ENCODE measurements at regions not wholly inside any gene's neighbourhood (a gene's known extent, or its start where the extent isn't known, plus 50 kb on each side); places are given as distances from the start of the nearest gene placed in this dataset.

DNA sequence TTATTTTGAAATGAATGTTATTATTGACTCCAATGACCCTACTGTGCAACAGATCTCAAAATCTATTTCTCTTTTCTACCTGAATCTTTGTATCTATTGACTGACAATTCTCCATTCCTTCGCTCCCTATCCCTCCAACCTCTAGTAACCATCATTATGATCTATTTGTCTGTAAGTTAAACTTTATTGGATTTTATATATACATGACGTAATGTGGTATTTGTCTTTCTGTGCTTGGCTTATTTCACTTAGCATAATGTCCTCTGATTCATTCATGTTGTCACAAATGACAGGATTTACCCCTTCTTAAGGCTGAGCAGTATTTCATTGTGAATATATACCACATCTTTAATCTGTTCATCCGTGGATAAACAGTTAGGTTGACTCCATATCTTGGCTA lies 200.4 kb upstream of the SORCS1 start:
- no peak overlapping the region for H3K4me3 ChIP-seq (ENCODE audit: low read depth, low read length)
- TF ChIP-seq, protein P1, sequence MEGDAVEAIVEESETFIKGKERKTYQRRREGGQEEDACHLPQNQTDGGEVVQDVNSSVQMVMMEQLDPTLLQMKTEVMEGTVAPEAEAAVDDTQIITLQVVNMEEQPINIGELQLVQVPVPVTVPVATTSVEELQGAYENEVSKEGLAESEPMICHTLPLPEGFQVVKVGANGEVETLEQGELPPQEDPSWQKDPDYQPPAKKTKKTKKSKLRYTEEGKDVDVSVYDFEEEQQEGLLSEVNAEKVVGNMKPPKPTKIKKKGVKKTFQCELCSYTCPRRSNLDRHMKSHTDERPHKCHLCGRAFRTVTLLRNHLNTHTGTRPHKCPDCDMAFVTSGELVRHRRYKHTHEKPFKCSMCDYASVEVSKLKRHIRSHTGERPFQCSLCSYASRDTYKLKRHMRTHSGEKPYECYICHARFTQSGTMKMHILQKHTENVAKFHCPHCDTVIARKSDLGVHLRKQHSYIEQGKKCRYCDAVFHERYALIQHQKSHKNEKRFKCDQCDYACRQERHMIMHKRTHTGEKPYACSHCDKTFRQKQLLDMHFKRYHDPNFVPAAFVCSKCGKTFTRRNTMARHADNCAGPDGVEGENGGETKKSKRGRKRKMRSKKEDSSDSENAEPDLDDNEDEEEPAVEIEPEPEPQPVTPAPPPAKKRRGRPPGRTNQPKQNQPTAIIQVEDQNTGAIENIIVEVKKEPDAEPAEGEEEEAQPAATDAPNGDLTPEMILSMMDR (conservative IDR thresholded peaks at IDR 0.05; ENCODE audit: low read depth, low read length) = no peak
- DNase-seq (ENCODE audit: low read depth) = no peak

DNA sequence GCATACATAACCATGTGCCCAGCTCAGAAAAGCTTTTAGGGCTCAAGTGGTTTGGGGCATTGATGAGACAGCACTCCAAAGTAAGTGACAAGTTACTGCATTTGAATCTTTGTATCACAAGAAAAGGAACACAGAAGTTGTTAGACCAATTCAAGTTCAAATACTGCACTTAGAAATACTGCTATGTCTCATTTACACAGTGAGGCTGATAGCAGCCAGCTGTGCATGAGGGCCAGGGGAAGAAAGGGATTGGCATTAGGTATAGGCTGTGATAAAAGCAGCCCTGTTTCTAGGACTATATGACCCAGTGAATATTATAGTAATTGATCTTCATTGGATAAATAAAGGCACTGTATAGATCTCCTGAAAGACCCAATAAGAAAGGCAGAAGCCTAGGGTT lies 197.8 kb upstream of the SORCS1 start:
- H3K4me3 ChIP-seq (ENCODE audit: low read depth, low read length) = no peak overlapping the region
- TF ChIP-seq, protein P1 (conservative IDR thresholded peaks at IDR 0.05; ENCODE audit: low read depth, low read length) = no peak
- no peak for DNase-seq (ENCODE audit: low read depth)

DNA sequence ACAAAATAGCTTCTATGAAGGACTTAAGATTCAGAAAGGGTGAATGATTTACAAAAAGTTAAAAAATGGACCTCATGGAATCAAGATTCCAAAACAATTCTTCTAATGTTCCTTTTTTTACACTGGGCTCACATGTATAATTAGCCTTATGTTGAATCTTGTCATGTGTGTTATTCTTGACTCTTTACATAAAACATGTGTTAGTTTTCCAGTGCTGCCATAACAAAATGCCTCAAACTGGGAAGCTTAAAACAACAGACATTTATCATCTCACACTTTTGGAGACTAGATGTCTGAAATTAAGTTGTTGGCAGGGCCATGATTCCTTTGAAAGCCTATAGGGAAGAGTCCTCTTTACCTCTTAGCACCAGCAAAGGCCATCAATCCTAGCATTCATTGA lies 192.5 kb upstream of the SORCS1 start:
- TF ChIP-seq, protein P1 (conservative IDR thresholded peaks at IDR 0.05; ENCODE audit: low read depth, low read length) = no peak
- no peak overlapping the region for H3K4me3 ChIP-seq (ENCODE audit: low read depth, low read length)
- DNase-seq (ENCODE audit: low read depth) = no peak

DNA sequence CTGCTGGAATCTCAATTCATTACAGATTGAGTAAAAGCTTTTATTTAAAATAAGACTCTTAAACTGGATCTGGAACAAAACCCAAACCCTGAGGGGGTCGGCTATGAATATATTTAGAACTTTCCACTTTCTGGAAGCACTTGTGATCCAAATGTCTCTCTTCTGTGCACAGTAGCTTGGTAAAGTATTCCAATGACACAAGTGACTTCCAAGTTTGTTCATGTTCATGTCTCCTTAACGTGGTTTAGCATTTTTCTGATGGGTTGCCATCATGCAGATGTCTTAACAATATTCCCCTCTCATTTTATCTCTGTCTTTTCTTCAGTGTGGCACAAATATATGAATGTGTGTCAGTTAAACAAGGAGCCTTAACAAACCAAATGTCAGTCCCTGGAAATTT lies 191.9 kb upstream of the SORCS1 start:
- TF ChIP-seq, protein P1 (conservative IDR thresholded peaks at IDR 0.05; ENCODE audit: low read depth, low read length) = no peak
- DNase-seq (ENCODE audit: low read depth) = no peak
- no peak overlapping the region for H3K4me3 ChIP-seq (ENCODE audit: low read depth, low read length)

DNA sequence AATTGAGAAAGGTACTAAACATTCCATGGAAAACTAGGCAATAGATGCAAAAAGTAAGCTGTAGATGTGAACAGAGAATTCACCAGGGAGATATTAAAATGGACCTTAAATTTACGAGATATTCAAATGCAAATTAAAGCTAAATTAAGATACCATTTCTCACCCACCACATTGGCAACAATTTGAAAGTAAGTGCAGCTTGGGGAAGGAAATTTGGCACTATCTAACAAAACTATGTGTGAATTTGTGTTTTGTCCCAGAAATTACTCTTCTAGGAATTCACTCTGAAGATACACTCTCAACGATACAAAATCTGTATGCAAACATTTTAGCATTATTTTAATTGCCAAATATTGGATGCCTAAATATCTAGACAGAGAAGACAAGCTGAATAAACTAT lies 178.2 kb upstream of the SORCS1 start:
- no peak overlapping the region for H3K4me3 ChIP-seq (ENCODE audit: low read depth, low read length)
- TF ChIP-seq, protein P1 (conservative IDR thresholded peaks at IDR 0.05; ENCODE audit: low read depth, low read length) = no peak
- no peak for DNase-seq (ENCODE audit: low read depth)

DNA sequence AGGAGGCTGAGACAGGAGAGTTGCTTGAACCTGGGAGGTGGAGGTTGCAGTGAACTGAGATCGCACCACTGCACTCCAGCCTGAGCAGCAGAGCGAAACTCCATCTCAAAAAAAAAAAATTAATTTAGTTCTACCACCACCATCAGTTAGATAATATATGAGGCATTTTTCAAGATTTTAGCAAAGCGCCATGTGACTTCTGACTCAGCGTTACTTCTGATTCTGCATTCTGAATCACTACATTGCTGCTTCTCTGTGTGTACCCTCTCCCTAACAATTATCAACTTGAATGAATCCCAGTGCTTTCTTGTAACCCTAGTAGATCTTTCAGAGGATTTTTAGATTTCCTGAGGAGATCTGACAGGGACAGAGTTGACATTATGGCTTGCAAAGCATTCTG lies 176.8 kb upstream of the SORCS1 start:
- H3K4me3 ChIP-seq (ENCODE audit: low read depth, low read length) = no peak overlapping the region
- no peak for DNase-seq (ENCODE audit: low read depth)
- TF ChIP-seq, protein P1 (conservative IDR thresholded peaks at IDR 0.05; ENCODE audit: low read depth, low read length) = no peak

DNA sequence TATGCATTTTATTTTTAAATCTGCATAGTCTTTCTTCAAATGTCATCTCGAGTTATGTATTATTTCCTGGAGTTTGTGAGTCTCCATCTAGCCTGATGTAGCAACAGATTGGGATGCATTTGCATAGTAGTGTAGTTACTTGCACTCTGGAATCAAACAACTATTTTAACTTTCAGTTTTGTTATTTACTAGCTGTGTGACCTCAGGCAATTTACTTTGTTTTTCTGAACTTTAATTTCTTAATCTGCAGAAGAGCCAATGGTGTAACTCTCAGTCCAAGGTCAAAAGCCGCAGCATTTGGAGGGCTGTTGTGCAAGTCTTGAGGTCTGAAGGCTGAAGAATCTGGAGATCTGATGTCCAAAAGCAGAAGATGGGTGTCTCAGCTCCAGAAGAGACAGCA lies 175.8 kb upstream of the SORCS1 start:
- TF ChIP-seq, protein P1 (conservative IDR thresholded peaks at IDR 0.05; ENCODE audit: low read depth, low read length) = no peak
- no peak for DNase-seq (ENCODE audit: low read depth)

More for the DNA sequence above, 175.8 kb upstream of the SORCS1 start:
- no peak overlapping the region for H3K4me3 ChIP-seq (ENCODE audit: low read depth, low read length)
